Testis (tissue), 2 donors: ENCODE measurements at regions not wholly inside any gene's neighbourhood (a gene's known extent, or its start where the extent isn't known, plus 50 kb on each side); places are given as distances from the start of the nearest gene placed in this dataset.

Experiments used
- DNase-seq: peaks from one replicate; pipeline ENCODE4 v3.0.0-alpha.2; 2019
- H3K27ac ChIP-seq, 2 donors: fragments of 200-600 bp; sonication (generic); one replicate each; pipeline ENCODE4 v1.5.1; 2019
- H3K27me3 ChIP-seq: fragments of 200-600 bp; sonication (generic); one replicate; pipeline ENCODE4 v1.5.1; 2019
- H3K36me3 ChIP-seq: fragments of 200-600 bp; sonication (generic); one replicate; pipeline ENCODE4 v1.5.1; 2017; ENCODE audit warnings: low read depth; ENCODE audit errors: missing control alignments
- H3K4me1 ChIP-seq: fragments of 200-600 bp; sonication (generic); one replicate; pipeline ENCODE4 v1.5.1; 2019
- H3K4me3 ChIP-seq, 2 donors: fragments of 200-600 bp; sonication (generic); one replicate each; pipeline ENCODE4 v1.5.1; 2017 to 2019
- H3K9me3 ChIP-seq: fragments of 200-600 bp; sonication (generic); one replicate; pipeline ENCODE4 v1.5.1; 2017
- POLR2A ChIP-seq: fragments of 450-650 bp; IDR thresholded peaks from one replicate; pipeline ENCODE4 v1.6.1; 2017; ENCODE audit warnings: antibody characterized with exemption, mild to moderate bottlenecking, moderate library complexity
- WGBS, 2 donors: methylation state at CpG; one replicate each; pipeline ENCODE4 v1.1.5; 2018; 5-methylcytosine and 5-hydroxymethylcytosine counted together
- intact Hi-C: fragments of 100-400 bp; cut with DNase I; formaldehyde crosslinking; loops from one replicate; pipeline ENCODE4 v1.15.1; 2023; ENCODE audit warnings: low total_unique reads
- TF ChIP-seq, protein P1 (sequence below), 3 experiments: fragments of 450-650 bp in 2 of 3; fragments of 200-600 bp in 1 of 3; sonication (generic) in 1 of 3; IDR thresholded peaks; one replicate each; pipeline ENCODE4 v1.5.1; 2016 to 2019; ENCODE audit warnings: antibody characterized with exemption in 3 of 3, mild to moderate bottlenecking in 2 of 3, moderate library complexity in 1 of 3

DNA sequence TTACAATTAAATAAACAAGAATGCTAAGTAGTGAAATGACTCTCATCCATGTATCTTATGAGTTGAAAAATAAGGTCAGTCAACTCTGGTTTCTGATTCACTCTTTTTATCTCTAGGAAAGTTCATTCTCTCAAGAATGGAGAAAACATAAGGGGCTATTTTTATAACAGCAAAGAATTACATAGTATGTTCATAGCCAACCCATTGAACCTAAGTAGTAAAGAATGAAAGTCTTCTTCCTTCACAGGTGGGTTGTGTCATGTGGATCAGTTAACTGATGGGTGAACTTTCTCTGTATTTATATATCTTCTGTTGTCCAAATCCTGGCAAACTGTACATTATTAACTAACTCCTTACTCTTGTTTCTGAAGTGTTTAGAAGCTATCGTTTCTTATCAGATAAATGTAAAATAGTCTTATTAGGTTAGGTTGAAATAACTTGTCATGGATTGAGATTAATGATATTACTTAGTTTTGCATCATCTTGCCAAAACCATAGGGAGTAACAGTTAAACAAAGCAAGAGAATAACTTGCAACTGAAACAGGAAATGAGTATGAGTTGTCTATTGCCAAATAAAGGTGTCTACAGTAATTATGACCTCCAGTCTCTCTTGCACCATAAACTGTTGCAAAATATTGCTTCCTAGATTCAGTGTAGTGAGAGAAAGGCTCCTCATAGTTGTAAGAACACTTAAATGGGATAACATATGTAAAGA, 86.8 kb downstream of the ANKRD7 start:
- Histone ChIP-seq H3K27ac (no peak overlapping the region), H3K27me3 (no peaks in the 10 kb centered on the region), H3K36me3 (no peaks in the 10 kb centered on the region), H3K4me3 (no peak overlapping the region), H3K9me3 (no peaks in the 10 kb centered on the region), H3K4me1 (no peaks in the 10 kb centered on the region)
- no peak for DNase-seq
- intact Hi-C loops, result no loop called here
- no peak for TF ChIP-seq POLR2A
- WGBS, 2 donors, result 16 to 32% methylated on average over 1 of the region's 1 CpG

DNA sequence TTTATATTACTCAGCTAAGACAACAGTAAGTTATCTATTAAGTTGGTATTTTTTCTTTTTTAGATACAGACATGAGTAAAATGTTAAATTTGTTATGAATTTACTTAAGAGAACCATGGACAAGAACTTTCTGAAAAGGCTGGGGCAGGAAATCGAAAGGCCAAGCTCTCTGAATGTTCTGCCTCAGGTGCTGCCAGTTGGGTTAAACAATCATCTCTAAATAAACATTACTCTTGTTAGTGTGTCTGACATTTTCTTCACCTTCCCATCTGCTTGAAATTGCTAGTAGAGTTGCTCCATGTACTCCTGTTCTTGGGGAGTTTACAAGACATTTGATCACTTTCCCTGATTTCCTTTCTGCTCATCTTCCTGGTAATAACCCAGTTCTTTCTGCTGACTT, 87.5 kb downstream of the ANKRD7 start:
- Histone ChIP-seq H3K9me3 (no peaks in the 10 kb centered on the region), H3K4me3 (no peak overlapping the region)
- intact Hi-C loops, result no loop called here

DNA sequence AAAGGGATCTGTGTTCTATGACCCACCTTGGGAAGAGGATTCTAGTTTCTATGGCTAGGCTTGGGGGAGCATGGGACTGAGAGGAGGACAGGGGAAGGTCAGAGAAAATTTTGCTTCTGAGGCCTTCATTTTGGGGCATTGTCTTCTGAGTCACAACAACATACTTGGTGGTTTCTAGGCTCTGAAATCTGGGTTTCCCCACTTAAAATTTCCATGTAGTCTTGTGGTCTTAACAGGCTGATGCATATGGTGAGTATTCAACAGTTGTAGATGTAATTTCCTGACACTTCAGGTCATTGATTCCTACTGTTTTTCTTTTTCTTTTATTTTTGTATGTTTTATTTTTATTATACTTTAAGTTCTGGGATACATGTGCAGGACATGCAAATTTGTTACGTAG, 88.5 kb downstream of the ANKRD7 start:
- H3K27me3 ChIP-seq, result no peaks in the 10 kb centered on the region
- no peak overlapping the region for H3K4me3 ChIP-seq
- H3K9me3 ChIP-seq, result no peaks in the 10 kb centered on the region
- TF ChIP-seq, protein P1, sequence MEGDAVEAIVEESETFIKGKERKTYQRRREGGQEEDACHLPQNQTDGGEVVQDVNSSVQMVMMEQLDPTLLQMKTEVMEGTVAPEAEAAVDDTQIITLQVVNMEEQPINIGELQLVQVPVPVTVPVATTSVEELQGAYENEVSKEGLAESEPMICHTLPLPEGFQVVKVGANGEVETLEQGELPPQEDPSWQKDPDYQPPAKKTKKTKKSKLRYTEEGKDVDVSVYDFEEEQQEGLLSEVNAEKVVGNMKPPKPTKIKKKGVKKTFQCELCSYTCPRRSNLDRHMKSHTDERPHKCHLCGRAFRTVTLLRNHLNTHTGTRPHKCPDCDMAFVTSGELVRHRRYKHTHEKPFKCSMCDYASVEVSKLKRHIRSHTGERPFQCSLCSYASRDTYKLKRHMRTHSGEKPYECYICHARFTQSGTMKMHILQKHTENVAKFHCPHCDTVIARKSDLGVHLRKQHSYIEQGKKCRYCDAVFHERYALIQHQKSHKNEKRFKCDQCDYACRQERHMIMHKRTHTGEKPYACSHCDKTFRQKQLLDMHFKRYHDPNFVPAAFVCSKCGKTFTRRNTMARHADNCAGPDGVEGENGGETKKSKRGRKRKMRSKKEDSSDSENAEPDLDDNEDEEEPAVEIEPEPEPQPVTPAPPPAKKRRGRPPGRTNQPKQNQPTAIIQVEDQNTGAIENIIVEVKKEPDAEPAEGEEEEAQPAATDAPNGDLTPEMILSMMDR (IDR thresholded peaks at IDR 0.05), result no peak
- TF ChIP-seq POLR2A, result no peak
- WGBS, 2 donors, result 95 to 97% methylated on average over 1 of the region's 1 CpG
- H3K27ac ChIP-seq, result no peak overlapping the region
- intact Hi-C loops, result no loop called here
- H3K4me1 ChIP-seq, result no peaks in the 10 kb centered on the region
- no peak for DNase-seq
- no peaks in the 10 kb centered on the region for H3K36me3 ChIP-seq

More for the DNA sequence above, 87.5 kb downstream of the ANKRD7 start:
- DNase-seq, result no peak
- no peak for TF ChIP-seq POLR2A
- TF ChIP-seq, protein P1 (IDR thresholded peaks at IDR 0.05), result no peak
- 54 to 74% methylated on average over 1 of the region's 1 CpG for WGBS, 2 donors
- no peaks in the 10 kb centered on the region for H3K36me3 ChIP-seq
- no peaks in the 10 kb centered on the region for H3K27me3 ChIP-seq
- H3K27ac ChIP-seq, result no peak overlapping the region
- H3K4me1 ChIP-seq, result no peaks in the 10 kb centered on the region

DNA sequence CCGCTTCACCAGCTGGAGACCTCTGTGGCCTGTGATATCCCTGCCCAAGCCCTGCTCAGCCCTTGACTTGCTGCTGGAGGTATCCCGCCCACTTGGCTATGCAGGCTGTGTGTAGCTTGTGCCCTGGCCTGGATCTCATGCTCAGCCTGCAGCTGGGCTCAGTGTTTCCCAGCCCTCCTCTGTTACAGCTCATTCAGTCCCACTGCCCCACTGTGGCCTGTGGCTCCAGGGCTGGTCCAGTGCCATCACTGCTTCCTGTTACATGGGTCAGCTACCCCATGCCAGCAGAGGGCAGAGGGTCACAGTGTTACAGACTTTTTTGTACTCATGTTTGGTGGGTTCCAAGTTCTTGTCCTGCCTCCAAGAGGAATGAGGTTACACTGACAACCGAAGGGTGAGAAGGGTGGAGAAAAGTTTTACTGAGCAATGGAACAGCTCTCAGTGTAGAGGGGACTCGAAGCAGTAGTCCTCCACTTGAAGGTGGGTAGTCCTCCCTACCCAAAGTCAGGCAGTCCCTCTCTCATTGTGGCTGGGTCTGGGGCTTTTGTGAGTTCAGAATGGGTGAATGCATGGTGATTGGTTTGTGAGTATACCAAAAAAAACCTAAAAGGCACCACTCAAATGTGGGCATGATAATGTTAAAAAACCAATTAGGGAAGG, 100.4 kb downstream of the ANKRD7 start:
- Histone ChIP-seq H3K27ac (no peak overlapping the region), H3K9me3 (no peaks in the 10 kb centered on the region), H3K4me1 (no peaks in the 10 kb centered on the region), H3K4me3 (no peak overlapping the region), H3K27me3 (no peaks in the 10 kb centered on the region), H3K36me3 (no peaks in the 10 kb centered on the region)
- WGBS, 2 donors, result 81 to 91% methylated on average over 3 to 4 of the region's 4 CpGs
- DNase-seq, result no peak
- intact Hi-C loops, result no loop called here
- TF ChIP-seq, protein P1 (IDR thresholded peaks at IDR 0.05), result no peak
- no peak for TF ChIP-seq POLR2A

DNA sequence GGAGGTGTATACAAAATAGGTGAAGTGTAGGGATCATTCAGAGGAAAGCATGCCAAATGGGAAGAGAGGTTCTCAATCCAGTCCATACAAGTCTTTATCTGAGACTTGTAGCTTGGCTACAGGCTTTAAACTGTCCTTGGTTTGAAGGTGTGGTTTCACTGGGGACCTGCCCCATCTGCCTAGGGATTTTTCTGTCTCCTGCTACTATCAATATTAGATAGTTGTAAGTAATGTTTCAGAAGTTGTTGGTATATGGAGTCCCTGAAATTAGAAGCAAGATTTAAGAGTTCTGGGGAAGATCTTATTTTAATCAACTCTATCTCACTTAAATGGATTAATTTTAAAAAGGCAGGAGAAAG, 100.9 kb downstream of the ANKRD7 start:
- Histone ChIP-seq H3K36me3 (no peaks in the 10 kb centered on the region), H3K4me3 (no peak overlapping the region), H3K27me3 (no peaks in the 10 kb centered on the region), H3K27ac (no peak overlapping the region), H3K4me1 (no peaks in the 10 kb centered on the region), H3K9me3 (no peaks in the 10 kb centered on the region)
- no peak for TF ChIP-seq POLR2A
- TF ChIP-seq, protein P1 (IDR thresholded peaks at IDR 0.05), result no peak
- no peak for DNase-seq
- intact Hi-C loops, result no loop called here
